HG02981 (cell line): ENCODE measurements at regions not wholly inside any gene's neighbourhood (a gene's known extent, or its start where the extent isn't known, plus 50 kb on each side); places are given as distances from the start of the nearest gene placed in this dataset.

Source experiments
- ATAC-seq: cut with Tn5 transposase; IDR thresholded peaks from one replicate; pipeline ENCODE4 v1.9.1; 2021; ENCODE audit warnings: mild to moderate bottlenecking, moderate library complexity; ENCODE audit not compliant: unreplicated experiment

- ATAC-seq, result no peak
Measured at GRCh38 chr6:2434116-2434515, 188.7 kb upstream of the GMDS start.

- no peak for ATAC-seq
Measured at GRCh38 chr6:2433711-2434110, 188.3 kb upstream of the GMDS start.

DNA sequence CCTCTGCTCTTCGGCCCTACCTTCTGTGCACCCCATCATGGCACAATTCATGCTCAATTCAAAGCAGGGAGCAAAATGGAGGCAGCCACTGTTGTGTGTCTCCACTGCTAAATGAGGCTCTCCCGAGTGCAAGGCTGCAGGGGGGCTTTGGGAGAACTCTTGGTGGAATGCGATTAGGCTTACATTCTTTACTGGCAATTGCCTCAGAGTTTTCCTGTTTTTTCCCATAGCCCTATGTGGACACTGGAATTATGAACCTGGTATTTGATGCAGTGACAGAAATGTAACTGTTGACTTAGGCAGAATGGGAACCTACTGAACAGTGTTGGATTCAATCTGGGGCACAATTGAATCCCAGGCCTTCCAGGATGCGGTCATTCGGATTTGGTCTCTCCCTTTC, 187.9 kb upstream of the GMDS start:
- no peak for ATAC-seq

DNA sequence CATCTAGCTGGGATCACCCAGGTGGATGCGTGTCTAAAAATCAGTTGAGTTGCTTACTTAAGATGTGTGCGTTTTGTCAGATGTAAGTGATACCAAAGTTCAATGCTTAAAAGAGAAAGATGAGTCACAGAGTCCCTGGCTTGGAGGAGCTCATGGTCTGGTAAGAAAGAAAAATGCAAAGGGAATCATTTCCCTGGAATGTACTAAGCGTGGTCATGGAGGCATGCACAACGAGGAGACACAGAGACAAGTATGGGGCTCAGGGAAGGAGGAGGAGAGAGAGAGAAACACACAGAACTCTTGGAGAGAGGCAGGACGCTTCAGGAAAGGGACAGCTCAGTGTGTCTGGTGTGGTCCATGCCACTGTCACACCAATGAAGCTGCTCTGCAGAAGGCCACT, 186.9 kb upstream of the GMDS start:
- no peak for ATAC-seq

GRCh38 chr6:2430612-2431011, 185.2 kb upstream of the GMDS start:
- no peak for ATAC-seq

GRCh38 chr6:2429460-2429859, 184.1 kb upstream of the GMDS start:
- no peak for ATAC-seq

GRCh38 chr6:2429032-2429431, 183.6 kb upstream of the GMDS start:
- ATAC-seq, result no peak

DNA sequence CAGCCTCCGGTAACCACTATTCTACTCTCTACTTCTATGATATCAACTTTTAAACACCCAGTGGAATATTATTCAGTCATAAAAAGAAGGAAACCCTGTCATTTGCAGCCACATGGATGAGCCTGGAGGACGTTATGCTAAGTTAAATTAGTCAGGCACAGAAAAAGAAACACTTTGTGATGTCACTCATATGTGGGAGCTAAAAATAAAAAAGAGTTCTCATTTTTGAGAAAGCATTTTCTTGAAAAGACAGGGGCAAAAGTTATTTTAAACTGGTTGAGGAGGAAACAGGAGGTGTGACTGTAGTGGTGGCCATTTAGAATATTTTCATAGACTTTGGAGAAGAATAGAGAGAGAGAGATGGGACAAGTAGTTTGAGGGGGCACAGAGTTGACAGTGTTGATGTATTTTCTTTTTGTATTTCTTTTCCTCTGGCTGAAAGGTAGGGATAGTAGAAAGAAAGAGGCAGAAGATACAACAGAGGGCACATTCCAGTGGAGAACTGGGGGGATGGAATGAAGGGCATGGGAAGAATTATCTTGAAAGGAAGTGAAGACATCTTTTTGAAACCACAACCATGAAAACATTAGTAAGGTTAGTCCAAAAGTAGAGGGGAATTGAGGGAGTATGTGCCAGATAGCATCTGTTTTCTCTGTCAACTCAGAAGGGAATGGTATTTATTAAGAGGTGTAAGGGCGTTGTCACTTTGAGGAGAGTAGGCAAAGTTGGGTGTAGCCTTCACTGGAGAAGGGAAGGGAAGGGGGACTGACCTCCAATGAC, 181.3 kb upstream of the GMDS start:
- no peak for ATAC-seq

DNA sequence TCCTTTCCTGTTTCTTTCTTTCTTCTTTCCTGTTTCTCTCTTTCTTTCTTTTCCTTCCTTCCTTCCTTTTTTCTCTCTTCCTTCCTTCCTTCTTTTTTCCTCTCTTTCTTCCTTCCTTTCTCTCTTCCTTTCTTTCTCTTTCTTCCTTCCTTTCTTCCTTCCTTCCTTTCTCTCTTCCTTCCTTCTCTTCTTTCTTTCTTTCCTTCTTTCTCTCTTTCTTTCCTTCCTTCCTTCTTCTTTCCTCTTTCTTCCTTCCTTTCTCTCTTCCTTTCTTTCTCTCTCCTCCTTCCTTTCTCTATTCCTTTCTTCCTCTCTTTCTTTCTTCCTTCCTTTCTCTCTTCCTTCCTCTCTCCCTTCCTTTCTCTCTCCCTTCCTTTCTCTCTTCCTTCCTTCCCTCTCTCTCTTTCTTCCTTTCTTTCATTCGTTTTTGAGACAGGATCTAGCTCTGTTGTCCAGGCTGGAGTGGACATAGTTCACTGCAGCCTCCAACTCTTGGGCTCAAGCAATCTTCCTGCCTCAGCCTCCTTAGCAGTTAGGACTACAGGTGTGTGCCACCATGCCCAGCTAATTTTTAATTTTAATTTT, 170.8 kb upstream of the GMDS start:
- ATAC-seq, result no peak

GRCh38 chr6:2414885-2415547, 169.6 kb upstream of the GMDS start:
- no peak for ATAC-seq

- no peak for ATAC-seq
Measured at GRCh38 chr6:2412731-2413130, 167.3 kb upstream of the GMDS start.

DNA sequence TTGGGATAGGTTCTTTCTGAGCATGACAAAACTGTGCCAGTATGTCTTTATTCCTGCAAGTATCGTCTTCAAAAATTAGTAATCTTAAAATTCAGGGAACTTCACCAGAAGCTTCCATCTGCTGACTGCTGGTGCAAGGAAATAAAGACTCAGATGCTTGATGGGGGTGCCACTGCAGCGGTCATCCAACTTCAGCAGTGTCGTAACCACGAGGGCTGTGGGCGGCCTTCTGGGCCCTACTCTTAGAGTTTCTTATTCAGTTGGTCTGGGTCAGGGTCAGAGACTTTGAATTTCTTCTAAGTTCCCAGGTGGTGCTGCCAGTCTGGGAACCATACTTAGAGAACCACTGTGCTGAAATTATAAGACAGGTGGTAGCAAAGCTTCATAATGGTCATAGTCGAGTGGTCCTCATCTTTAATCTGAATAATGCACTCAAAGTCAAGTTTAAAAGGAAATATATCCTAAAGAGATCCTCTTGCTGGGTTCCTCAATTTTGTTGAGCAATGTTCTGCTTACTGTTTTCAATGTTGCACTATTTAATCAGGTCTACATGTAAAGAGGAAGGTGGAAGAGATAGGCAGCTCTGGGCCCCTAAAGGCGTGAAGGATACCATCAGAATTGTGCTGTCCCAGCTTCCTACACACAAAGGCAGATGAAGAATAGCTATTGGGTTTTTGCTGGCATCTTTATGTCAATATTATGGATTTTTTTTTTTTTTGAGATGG, 165.4 kb upstream of the GMDS start:
- ATAC-seq, result no peak

DNA sequence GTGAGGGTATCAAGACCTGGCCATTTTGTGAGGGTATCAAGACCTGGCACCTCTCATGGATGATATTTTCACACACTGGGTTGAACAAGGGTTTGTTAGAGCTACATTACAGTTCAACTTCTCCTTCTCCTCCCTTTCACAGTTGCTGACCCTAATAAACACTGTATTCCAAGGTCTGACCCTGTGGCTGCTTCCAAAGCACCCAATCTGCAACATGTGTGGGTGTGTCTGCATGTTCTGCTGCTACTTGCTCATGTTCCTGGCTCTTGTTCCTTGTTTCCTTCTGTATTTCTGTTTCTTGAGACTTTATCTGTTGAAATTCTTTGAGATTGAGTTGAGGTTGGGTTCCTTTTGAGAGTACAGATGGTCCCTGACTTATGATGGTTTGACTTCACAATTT, 162.1 kb upstream of the GMDS start:
- ATAC-seq, result no peak

DNA sequence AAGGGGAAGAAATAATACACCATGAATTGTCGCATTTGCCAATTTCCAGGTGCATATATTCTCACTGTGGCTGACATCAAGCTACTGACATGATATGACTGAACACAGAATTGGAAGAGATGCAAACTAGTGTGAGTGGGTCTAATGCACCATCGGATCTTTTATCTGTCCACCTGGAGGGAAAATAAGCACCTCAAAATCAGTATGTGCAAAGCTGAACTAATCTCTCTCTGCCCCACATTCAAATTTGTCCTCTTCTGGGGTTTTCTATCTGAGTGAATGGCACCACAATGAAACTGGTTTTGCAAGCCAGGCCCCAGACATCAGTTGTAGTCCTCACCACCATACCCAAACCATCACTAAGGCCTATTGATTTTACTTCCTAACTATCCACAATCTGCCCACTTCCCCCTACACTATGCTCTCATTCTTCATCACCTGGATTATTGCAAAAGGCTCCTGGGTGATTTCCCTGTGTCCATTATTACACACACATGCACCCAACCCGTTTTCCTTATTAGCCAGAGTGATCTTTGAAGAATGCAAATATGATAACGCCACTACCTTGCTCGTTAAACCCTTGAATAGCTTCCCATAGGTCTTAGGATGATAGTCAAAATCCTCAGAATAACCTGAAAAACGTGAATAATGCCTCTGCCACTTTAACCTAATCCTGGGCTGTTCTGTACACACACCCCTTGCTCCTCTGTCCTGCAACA, 159.0 kb upstream of the GMDS start:
- no peak for ATAC-seq

DNA sequence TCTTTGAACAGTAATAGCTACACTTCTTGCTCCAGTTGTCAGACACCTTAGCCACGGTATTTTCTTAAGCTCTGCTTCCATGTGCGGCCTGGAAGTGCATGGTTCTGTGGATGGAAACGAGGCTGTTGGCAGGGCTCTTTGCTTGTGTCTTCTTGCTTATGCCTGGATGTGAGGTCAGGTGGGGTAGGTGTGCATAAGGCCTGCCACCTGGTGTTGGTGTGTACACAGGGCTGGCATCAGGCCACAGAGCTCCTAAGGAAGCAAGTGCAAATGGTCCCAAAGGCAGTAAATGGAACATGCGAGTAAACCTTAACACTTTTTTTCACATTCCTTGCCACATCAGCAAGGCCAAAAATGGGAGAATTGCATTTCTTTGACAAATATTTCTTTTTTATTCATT, 158.1 kb upstream of the GMDS start:
- no peak for ATAC-seq

GRCh38 chr6:2396846-2397630, 151.6 kb upstream of the GMDS start:
- no peak for ATAC-seq

DNA sequence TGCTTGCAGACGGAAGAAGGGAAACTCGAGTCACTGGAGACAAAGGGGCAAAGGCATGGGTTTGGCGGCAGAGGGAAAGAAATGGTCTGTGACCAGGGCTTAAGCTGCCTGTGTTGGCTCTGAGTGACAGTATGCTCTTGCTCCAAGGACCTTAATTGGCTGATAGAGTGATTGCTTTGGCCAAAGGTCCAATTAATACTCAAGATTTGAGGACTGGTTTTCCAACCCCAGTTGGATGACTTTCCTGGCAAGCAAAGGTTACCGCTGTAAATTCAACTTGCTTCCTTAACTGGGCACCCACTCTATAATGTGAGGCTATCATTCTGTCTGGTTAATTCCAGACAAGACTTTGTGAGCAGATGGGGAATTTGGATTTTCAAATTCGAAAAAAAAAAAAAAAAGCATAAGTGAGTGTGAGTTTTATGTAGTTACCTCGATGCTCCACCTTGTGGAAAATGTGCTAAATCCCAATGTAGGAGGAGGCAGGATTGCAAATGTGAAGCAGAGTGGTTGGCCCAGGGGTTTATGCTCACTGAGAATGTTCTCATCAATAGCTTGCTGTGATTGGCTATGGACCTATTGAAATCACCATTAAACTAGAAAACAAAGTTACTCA, 150.7 kb upstream of the GMDS start:
- ATAC-seq, result no peak

DNA sequence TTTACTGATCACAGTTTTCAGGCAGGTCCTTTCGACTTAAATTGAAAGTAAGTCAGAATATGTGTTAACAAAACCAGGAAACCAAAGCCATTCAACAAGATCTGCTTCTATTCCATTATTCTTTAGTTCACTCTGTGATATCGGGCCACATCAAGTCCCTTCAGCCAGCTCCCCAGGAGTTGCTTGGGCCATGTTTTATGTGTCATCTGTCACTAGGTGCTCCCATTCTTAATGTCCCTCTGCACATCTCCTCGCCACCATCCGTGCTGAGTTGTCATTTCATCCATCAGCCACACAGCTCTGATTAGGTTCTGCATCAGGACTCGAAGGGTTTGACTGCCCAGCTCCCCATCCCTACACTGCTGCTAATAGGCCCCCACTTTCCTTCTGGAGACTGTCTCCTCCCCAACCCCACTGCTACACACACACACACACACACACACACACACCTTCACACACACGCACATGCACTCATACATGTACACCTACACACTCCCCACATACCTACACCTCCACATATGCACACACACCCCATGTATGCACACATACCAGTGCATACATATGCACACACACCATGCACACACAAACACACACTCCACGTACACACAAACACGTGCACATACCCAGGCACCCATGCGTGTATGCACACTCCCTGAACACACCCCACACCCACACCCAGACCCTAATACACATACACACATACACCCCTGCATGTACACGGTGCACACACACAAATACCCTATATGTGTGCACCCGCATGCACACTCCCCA, 143.3 kb upstream of the GMDS start:
- no peak for ATAC-seq

- no peak for ATAC-seq
Measured at GRCh38 chr6:2387445-2387844, 142.0 kb upstream of the GMDS start.
